ENCODE measurements at regions not wholly inside any gene's neighbourhood (a gene's known extent, or its start where the extent isn't known, plus 50 kb on each side); places are given as distances from the start of the nearest gene placed in this dataset.

DNA sequence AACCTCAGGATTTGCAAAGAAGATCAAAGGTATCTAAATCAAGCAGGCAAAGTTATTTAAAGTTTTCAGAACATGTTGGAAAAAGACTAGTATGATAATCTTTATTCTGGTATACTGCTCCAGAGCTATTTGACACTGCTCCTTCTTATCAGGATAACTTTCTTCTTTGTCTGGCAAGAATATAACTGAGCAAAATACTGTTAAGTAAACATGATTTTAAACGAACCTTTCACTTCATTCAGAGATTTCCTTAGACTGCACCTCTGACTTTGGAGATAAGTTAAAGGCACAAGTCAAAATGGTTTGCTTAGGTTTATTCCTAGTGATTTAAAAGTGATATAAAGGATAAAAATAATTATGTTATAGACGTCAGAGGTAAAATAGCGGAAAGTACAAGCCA, 103.9 kb upstream of the CCDC190 start:
- TF ChIP-seq POLR2AphosphoS5 (IDR thresholded peaks at IDR 0.05; ENCODE audit: low read depth, low read length), result no peak
- no peak for TF ChIP-seq POLR2A (IDR thresholded peaks at IDR 0.05; ENCODE audit: low read depth, low read length)
- TF ChIP-seq SPI1 (IDR thresholded peaks at IDR 0.05; ENCODE audit: low read depth, low read length), result no peak
- no peak for TF ChIP-seq TAF1 (IDR thresholded peaks at IDR 0.05; ENCODE audit: low read depth, low read length)
- no peak for TF ChIP-seq PAX5 (IDR thresholded peaks at IDR 0.05; ENCODE audit: insufficient read depth, low read length, severe bottlenecking)
